Cardiac muscle cell (in vitro differentiated cells and primary cell): ENCODE measurements at regions not wholly inside any gene's neighbourhood (a gene's known extent, or its start where the extent isn't known, plus 50 kb on each side); places are given as distances from the start of the nearest gene placed in this dataset.
A peak's percentile ranks its signal among the peaks of the same experiment; 100 is the strongest.

ENCODE experiments used
- DNase-seq, 2 donors: peaks; one replicate each; pipeline versions ENCODE4 v3.0.0 to v3.0.0-alpha.2; 2010 to 2017; ENCODE audit warnings: low read depth in 1 of 2, low spot score in 1 of 2
- H3K27ac ChIP-seq: fragments of 200-600 bp; sonication (generic); 2 replicates; pipeline ENCODE4 v1.5.1; 2016
- H3K27me3 ChIP-seq: fragments of 200-600 bp; sonication (generic); 2 replicates; pipeline ENCODE4 v1.6.0; 2016; ENCODE audit warnings: control low read depth
- H3K36me3 ChIP-seq: fragments of 200-600 bp; sonication (generic); 2 replicates; pipeline ENCODE4 v1.5.1; 2016; ENCODE audit warnings: control low read depth
- H3K4me1 ChIP-seq: fragments of 200-600 bp; sonication (generic); 2 replicates; pipeline ENCODE4 v1.8.1; 2017; ENCODE audit warnings: low read depth, mild to moderate bottlenecking, mixed run types
- H3K4me3 ChIP-seq: fragments of 200-600 bp; sonication (generic); 2 replicates; pipeline ENCODE4 v1.5.1; 2016; ENCODE audit warnings: mild to moderate bottlenecking
- H3K9me3 ChIP-seq: fragments of 200-600 bp; sonication (generic); 2 replicates; pipeline ENCODE4 v1.5.1; 2017; ENCODE audit warnings: low read depth, mild to moderate bottlenecking, control low read depth
- CTCF ChIP-seq: IDR thresholded peaks from 2 replicates; pipeline ENCODE4 v1.5.1; 2012; ENCODE audit warnings: low read depth, mild to moderate bottlenecking, low read length

- H3K9me3 ChIP-seq = no peaks in the 10 kb centered on the region
- H3K27me3 ChIP-seq = no peaks in the 10 kb centered on the region
- no peak for DNase-seq
- no peak overlapping the region for H3K27ac ChIP-seq
- TF ChIP-seq CTCF = no peak
- H3K36me3 ChIP-seq = no peaks in the 10 kb centered on the region
- no peak overlapping the region for H3K4me3 ChIP-seq
- peaks cover 13% of the 10 kb centered on the region for H3K4me1 ChIP-seq
These were observed 476.3 kb downstream of the SOX11 start for GRCh38 chr2:6168485-6168884.

GRCh38 chr2:6171294-6171693 lies 479.1 kb downstream of the SOX11 start:
- TF ChIP-seq CTCF = no peak

DNA sequence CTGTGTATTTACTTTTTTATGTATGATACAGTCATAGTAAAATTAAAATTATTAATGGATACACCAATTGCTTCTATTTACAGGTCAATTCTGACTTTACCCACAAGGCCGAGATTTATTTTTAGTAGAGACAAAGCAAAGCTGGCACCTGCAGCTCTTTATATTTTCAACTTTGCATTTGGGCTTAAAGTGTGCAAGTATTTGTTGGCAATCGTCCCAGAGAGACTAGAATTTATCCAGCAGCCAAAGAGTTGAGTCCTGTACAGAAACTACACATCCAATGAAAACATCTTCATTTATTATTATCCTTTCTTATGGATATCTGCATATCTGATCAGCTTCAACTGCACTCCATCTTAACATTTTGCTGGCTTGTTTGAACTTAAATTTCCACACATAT lies 485.6 kb downstream of the SOX11 start:
- no peaks in the 10 kb centered on the region for H3K9me3 ChIP-seq
- no peak for TF ChIP-seq CTCF
- no peaks in the 10 kb centered on the region for H3K27me3 ChIP-seq
- H3K27ac ChIP-seq = no peak overlapping the region
- H3K36me3 ChIP-seq = no peaks in the 10 kb centered on the region
- H3K4me3 ChIP-seq = no peak overlapping the region
- no peaks in the 10 kb centered on the region for H3K4me1 ChIP-seq
- no peak for DNase-seq

More at GRCh38 chr2:6171294-6171693, 479.1 kb downstream of the SOX11 start:
- DNase-seq = no peak
- Histone ChIP-seq H3K9me3 (no peaks in the 10 kb centered on the region), H3K4me3 (no peak overlapping the region), H3K27ac (no peak overlapping the region), H3K4me1 (no peaks in the 10 kb centered on the region), H3K27me3 (no peaks in the 10 kb centered on the region), H3K36me3 (no peaks in the 10 kb centered on the region)

GRCh38 chr2:6181525-6181924 lies 489.3 kb downstream of the SOX11 start:
- TF ChIP-seq CTCF = no peak
- Histone ChIP-seq H3K27me3 (no peaks in the 10 kb centered on the region), H3K9me3 (no peaks in the 10 kb centered on the region), H3K4me1 (peaks cover 13% of the 10 kb centered on the region), H3K4me3 (no peak overlapping the region), H3K36me3 (no peaks in the 10 kb centered on the region), H3K27ac (no peak overlapping the region)
- DNase-seq = peak in 1 of 2 donors; percentile 5

GRCh38 chr2:6181926-6182325 lies 489.7 kb downstream of the SOX11 start:
- H3K4me3 ChIP-seq = no peak overlapping the region
- H3K9me3 ChIP-seq = no peaks in the 10 kb centered on the region
- TF ChIP-seq CTCF = no peak
- no peaks in the 10 kb centered on the region for H3K36me3 ChIP-seq
- DNase-seq = no peak
- no peak overlapping the region for H3K27ac ChIP-seq
- no peaks in the 10 kb centered on the region for H3K27me3 ChIP-seq
- H3K4me1 ChIP-seq = peaks cover 17% of the 10 kb centered on the region

DNA sequence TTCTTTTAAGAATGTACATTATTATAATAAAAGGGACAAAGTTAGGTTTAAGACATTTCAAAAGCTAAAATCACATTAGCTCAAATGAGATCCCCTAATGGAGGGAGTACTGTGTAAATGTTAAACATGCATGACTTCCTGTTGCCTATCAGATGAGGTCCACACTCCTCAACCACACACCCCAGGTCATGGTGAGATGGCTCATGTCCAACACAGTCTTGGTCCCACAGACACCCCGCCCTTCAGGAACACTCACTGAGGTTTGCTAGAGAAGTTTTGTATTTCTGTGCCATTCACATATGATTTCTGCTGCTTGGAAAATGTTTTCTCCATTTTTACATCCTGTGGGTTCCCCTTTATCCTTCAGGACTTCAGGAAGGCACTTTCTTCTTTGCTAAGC lies 491.0 kb downstream of the SOX11 start:
- Histone ChIP-seq H3K4me1 (peaks cover 22% of the 10 kb centered on the region), H3K27me3 (no peaks in the 10 kb centered on the region), H3K4me3 (no peak overlapping the region), H3K27ac (no peak overlapping the region), H3K36me3 (no peaks in the 10 kb centered on the region), H3K9me3 (no peaks in the 10 kb centered on the region)
- no peak for DNase-seq
- no peak for TF ChIP-seq CTCF
